HG02798 (cell line): ENCODE measurements at regions not wholly inside any gene's neighbourhood (a gene's known extent, or its start where the extent isn't known, plus 50 kb on each side); places are given as distances from the start of the nearest gene placed in this dataset.

ENCODE experiments used
- ATAC-seq: cut with Tn5 transposase; IDR thresholded peaks from one replicate; pipeline ENCODE4 v1.9.1; 2021; ENCODE audit warnings: mild to moderate bottlenecking; ENCODE audit not compliant: unreplicated experiment, poor library complexity

- ATAC-seq = no peak
Observed at GRCh38 chr13:59483501-59484145, 680.1 kb downstream of the DIAPH3 start.

- no peak for ATAC-seq
Observed at GRCh38 chr13:59487883-59488282, 675.8 kb downstream of the DIAPH3 start.

- ATAC-seq = no peak
Observed at GRCh38 chr13:59488436-59488835, 675.3 kb downstream of the DIAPH3 start.

GRCh38 chr13:59490651-59491050 is 673.1 kb downstream of the DIAPH3 start:
- no peak for ATAC-seq

- no peak for ATAC-seq
Observed at GRCh38 chr13:59492030-59492636, 671.6 kb downstream of the DIAPH3 start.

DNA sequence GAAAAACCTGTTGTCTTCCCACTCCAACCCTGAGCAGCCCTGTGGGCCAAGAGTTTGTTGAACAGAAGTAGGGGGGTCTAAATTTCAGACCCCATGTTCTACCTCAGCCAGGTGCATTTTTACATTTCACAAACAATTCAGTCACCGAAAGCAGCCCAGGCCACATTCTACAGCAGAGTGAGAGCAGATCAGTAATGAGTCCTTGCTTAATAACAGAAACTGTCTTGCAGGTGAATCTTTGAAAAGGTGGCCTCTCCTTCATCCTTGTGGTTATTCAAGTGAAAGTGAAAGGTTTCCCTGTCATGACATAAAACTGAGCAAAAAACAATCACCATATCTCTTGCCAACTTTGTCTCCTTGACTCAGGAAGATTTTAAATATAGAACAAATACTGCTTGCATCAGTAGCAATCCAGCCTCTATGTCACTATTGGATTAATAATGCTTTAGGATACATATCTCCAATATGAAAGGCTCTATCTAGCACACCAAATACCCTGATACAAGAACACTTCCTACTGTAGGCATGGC is 670.2 kb downstream of the DIAPH3 start:
- no peak for ATAC-seq

GRCh38 chr13:59494151-59494550 is 669.6 kb downstream of the DIAPH3 start:
- no peak for ATAC-seq

- no peak for ATAC-seq
Observed at GRCh38 chr13:59494560-59494970, 669.2 kb downstream of the DIAPH3 start.

DNA sequence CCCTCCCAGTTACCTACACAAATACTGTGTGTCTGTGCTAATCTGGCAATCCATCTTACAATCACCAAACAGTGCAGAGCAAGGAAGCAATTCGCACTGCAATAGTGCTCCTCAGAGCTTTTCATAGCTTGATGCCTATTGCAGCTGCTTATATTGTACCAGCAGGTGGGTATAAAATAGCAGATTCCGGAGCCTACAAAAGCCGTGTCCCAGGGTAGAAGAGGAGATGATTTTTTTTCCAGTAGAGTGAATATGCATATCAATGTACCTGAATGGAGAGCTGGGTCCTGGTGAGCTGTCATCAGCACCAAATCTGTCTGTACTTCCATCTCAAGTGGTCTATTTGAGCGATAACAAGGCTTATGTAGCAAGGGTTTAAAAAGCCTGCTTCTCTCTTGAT is 668.4 kb downstream of the DIAPH3 start:
- no peak for ATAC-seq

DNA sequence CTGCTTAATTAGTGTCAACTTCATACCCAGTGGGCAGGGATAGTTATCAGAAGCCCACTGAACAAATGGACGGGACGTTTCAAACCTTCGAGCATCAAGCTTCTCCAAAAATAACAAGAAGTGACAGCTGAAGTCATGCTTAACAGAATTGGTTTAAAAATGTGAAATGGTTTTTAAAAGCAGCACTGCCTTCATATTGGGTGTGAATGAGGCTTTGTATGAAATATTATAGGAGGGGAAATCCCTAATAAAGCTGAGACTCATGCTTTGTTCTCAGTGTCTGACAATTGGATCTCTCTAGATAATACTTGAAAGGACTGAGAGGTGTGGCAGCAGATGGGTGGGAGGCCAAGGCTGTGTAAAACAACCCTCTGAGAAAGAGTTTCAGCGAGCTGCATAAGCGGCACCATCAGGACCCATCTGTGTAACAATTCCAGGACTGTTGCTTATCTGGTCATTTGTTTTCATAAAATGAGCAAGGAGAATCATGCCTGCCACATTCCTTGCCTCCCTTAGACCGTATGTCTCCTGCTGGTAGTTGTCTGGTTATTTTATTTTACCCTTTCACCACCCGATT is 667.7 kb downstream of the DIAPH3 start:
- ATAC-seq = no peak

GRCh38 chr13:59497621-59498247 is 666.0 kb downstream of the DIAPH3 start:
- ATAC-seq = no peak

GRCh38 chr13:59501004-59501403 is 662.7 kb downstream of the DIAPH3 start:
- no peak for ATAC-seq

DNA sequence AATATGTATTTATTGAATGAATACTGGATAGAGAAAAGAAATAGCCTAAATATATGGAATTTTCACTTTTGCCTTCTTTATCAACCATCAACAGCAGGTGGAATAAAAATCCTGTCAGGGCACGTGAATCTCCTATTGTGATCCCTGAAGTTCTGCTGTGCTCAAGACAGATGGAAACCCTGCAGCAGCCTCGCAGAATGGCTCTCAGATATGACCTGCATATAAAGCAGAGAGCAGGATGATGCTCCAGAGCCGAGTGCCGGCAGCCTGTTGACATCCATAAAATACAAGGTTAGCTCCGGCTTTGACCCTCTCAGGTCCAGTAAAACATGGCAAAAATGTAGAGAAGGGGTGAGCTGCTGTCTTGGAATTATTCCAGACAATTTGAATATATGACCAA is 659.3 kb downstream of the DIAPH3 start:
- ATAC-seq = no peak

GRCh38 chr13:59510386-59510785 is 653.3 kb downstream of the DIAPH3 start:
- ATAC-seq = no peak

DNA sequence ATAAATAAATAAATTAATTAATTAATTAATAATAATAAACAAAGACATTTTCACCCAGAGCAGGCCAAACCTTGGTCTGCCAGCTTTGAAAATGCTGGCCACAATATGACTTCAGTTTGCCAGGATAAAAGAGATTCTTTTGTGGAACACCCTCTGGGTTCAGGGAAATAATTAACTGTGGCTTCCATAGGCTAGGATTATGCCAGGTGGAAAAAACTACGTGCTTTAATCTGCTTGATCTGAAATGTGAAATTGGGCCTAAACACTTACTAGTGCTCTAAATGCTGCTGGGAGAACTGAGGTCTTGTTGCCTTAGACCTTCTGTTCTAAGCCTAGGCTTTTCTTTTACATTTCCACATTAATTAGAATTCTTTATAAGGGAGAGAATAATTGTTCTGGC is 650.0 kb downstream of the DIAPH3 start:
- no peak for ATAC-seq

GRCh38 chr13:59514316-59514715 is 649.4 kb downstream of the DIAPH3 start:
- ATAC-seq = no peak

DNA sequence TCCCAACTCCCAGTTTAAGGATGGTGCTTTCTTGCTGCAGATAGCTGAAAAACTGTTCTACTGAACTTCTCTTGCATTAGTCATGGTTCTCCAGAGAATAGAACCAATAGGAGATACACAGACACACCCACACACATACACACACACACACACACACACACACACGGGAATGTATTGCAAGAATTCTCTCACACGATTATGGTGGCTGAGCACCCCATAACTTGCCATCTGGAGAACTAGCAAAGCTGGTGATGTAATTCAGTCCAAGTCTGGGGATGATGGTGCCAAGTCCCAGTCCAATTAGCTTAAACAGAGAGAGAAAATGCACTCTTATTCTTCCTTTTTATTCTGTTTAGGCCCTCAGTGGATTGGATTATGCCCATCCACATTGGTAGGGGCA is 643.9 kb downstream of the DIAPH3 start:
- ATAC-seq = no peak

GRCh38 chr13:59521549-59521948 is 642.2 kb downstream of the DIAPH3 start:
- no peak for ATAC-seq

DNA sequence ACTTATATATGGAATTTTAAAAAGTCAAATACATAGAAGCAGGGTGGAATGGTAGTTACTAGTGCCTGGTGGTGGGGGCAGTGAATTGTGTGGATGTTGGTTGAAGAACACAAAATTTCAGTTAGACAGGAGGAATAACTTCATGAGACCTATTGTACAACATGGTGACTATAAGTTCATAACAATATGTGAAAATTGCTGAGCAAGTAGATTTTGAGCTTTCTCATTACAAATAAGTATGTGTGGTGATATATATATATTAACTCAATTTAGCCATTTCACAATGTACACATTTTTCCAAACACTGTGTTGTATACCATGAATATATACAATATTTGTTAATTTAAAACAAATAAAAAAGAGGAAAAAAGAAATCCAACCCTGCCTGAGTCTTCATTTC is 641.1 kb downstream of the DIAPH3 start:
- no peak for ATAC-seq

DNA sequence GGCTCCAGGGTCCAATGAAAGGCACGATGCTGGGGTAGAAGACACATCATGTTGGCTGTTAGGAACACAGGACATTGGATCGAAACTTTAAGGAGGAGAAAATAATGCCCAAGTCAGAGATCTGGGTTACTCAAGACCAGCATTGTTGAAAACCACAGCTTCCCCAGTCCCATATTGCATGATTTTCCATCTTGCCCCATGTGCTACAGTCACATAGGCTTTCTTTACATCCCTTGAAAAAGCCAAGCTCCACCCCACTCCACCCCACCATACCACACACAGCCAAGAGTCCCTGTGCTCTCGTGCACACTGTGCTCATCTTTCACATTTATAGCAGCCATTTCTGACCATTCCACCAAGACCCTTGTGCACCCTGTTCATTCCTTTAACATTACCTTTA is 636.2 kb downstream of the DIAPH3 start:
- ATAC-seq = no peak

DNA sequence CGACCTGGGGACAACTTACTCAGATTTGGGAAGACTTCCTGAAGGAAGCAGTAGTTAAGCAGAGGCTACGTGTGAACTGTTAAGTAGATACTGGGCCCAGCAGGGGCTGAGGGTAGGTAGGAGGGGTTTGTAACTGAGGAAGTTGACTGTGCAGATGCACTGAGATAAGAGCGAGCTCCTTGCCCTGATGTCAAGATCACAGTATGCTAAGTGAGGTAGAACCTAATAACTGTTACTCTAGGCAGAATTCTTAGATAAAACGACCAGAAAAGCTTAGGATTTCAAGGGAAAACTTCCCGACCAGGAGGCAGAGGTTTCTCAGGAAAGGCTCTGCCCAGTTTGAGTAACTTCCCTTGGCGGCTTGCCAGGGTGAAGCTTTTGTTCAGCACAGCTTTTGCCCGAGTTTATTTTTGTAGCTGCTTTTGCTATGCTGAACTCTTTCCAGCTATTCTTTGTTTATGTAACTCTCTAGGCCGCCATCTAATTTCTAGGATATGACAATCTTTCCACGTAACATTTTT is 632.1 kb downstream of the DIAPH3 start:
- ATAC-seq = no peak
